HG03097 (cell line): ENCODE measurements at regions not wholly inside any gene's neighbourhood (a gene's known extent, or its start where the extent isn't known, plus 50 kb on each side); places are given as distances from the start of the nearest gene placed in this dataset.
"Not testable (repeated sequence)": the region's sequence is repeated elsewhere in the genome, so short reads cannot be mapped to it uniquely, and the experiment has no call there.

Experiments
- ATAC-seq: cut with Tn5 transposase; IDR thresholded peaks from one replicate; pipeline ENCODE4 v1.9.1; 2021; ENCODE audit not compliant: unreplicated experiment, low FRiP score

DNA sequence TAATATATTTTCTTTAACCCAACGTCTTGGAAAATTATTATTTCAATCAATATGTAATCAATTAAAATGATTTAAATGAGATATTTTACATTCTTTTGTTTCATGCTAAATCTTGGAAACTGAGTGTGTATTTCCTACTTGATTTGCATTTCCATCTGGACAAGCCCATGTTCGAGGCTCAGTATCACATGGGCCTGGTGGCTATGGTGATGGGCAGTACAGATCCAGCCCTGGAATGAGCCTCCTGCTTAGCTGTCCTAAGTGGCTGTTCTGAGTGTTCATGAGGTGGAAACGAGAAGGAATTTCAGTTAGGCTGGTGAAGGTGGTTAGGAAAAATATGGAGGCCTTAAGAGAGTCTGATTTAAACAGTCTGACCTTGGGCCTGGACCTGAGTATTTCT is 73.0 kb upstream of the ATXN1 start:
- no peak for ATAC-seq

DNA sequence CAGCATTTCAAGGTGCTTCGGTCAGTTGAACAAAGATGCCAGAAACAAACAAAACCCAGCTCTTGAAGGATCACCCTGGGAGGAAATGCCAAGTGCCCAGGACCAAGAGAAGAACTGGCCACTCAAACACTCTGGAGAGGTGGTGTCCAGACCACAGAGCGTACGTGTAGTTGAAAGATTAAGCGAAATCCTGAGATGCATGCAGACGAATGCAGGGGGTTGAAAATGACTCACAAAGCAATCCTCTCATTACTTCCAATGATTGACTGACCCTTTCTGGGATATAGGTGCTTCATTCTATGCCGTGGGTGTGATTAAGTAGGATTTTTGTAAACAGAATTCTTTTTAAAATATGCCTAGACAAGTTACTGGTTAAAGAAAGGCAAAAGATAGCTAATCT is 71.5 kb upstream of the ATXN1 start:
- ATAC-seq, result no peak

DNA sequence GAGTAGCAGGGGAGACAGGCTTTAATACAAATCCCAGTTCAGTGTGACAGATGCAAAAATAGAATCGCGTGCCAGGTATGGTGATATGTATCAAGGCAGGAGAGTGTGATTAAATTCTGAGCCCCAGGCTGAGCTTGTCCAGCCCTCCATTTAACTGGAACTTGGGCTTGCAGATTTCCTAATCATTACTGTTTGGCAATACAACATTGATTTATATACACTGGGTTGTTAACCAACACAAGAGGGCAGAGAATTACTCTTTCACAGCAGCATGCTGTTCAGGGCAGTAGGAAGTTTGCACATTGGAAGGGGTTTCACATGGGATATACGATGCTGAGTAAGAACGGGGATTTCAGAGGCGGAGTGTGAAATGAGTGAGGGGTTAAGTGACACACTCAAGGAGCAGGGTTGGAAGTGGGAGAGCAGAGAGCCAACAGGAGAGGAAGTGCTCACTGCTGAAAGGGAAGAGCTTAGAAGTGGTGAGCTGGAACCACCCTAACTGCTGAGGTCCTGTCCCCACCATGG is 70.8 kb upstream of the ATXN1 start:
- no peak for ATAC-seq

DNA sequence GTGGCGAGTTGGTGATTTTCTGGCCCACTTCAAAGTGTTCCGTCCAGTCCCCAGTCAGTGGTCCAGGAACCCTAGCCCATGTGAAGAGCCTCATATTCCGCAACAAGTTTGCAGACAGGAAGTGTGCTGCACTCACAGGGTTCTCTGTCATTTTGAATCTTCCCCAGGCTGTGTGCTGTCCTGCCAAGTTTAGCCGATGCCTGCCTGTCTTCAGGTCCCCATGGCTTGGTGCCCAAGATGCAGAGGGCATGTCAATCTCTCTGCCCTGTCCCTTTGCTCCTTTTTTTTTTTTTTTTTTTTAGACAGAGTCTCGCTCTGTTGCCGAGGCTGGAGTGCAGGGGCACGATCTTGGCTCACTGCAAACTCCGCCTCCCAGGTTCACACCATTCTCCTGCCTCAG is 69.9 kb upstream of the ATXN1 start:
- no peak for ATAC-seq

DNA sequence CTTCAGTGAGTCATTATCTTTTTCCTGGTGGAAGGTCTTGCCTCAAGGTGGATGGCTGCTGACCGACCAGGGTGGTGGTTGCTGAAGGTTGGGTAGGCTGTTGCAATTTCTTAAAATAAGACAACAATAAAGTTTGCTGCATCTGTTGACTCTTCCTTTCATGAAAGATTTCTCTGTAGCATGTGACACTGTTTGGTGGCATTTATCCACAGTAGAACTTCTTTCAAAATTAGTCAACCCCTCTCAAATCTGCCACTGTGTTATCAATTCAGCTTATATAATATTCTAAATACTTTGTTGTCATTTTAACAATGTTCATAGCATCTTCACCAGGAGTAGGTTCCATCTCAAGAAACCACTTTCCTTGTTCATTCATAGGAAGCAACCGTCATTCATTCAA is 66.8 kb upstream of the ATXN1 start:
- no peak for ATAC-seq

DNA sequence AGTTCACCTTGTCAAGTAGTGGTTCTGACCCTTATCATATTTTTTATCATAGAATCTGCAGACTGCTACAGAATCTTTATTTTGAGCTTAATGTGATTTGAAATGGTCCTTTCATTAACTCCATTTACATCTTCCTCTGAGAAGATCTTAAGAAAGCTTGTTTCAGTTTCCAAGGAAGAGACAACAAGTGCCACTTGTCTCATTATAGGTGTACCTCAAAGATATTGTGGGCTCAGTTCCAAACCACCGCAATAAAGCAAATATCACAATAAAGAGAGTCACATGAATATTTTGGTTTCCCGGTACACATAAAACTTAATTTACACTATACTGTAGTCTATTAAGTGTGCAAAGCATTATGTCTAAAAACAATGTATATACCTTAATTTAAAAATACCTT is 66.4 kb upstream of the ATXN1 start:
- no peak for ATAC-seq

DNA sequence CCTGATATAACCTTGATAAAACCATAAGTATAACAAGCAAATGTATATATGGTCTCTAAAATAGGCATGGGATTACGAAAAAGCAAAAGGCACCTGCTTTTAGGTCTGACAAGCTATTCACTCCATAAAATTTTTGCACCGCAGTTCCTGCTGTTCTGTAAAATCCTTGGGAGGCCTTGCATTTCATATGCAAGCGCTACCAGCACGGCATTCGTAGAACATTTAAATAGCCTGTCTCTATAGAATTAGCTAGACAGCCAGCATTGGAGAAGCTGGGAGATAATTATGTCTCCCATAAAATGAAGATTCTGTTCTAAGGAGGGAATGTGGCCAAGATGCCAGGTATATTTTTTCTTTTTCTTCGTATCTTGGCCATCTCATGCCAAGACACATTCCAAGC is 64.5 kb upstream of the ATXN1 start:
- ATAC-seq, result no peak

DNA sequence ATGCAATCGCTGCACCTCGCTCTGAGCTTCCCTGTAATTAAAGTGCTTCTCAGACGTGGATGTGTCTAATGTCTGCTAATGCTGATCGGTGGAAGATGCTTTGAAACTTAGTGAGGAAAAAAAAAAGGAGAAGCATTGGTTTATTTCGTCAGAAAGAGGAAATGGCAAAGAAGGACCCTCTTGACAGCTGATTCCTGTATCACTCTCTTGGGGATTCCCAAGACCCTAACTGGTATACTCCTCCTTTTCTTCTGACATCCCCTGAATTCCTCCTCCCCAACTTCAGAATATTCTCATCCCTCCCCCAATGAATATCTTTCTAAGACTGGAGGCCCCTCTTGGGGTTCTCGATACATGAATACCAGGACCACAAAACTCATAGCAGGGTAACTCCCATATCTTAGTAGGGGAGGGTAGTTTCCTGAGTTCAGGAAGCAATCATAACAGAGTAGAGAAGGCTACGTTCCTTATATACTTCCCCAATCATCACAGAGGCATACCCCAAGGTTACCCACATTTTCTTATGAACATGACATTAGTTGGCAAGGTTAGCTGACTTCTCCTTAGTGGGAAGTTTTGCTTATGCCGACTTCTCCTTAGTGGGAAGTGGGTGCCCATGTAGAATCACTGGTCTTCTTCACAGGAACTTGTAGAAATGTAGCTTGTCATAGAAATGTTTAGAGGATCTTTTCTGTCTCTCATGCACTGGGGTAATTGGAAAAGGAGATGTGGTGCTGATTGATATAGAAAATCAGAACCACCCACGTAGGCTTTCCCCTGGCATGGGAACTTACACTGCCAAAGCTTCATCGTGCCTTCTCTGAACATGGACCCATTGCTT is 63.8 kb upstream of the ATXN1 start:
- ATAC-seq, result no peak

DNA sequence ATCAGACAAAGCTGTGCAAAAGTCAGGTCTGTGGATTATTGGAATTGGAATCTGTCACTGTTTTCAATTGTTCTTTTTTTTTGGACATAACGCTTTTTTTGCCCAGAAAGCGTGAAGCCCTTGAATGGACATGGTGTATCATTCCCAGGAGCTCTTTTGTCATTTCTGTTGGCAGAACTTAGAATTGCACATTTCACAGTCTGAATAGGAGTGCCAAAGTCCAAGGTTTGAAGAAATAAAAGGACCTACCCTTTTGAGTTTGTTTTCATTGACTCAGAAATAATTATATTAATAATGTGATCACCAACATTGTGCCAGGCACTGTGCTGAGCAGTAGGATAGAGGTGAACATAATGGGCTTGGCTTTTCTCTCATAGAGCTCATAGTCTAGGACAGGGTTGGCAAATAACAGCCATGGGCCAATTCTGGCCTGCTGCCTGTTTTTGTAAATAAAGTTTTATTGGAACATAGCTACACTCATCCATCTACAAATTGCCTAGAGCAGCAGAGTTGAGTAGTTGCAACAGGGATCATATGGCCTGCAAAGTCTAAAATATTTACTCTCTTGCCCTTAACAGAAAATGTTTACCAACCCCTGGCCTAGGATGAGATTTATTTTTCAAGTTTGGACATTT is 62.6 kb upstream of the ATXN1 start:
- ATAC-seq, result no peak

DNA sequence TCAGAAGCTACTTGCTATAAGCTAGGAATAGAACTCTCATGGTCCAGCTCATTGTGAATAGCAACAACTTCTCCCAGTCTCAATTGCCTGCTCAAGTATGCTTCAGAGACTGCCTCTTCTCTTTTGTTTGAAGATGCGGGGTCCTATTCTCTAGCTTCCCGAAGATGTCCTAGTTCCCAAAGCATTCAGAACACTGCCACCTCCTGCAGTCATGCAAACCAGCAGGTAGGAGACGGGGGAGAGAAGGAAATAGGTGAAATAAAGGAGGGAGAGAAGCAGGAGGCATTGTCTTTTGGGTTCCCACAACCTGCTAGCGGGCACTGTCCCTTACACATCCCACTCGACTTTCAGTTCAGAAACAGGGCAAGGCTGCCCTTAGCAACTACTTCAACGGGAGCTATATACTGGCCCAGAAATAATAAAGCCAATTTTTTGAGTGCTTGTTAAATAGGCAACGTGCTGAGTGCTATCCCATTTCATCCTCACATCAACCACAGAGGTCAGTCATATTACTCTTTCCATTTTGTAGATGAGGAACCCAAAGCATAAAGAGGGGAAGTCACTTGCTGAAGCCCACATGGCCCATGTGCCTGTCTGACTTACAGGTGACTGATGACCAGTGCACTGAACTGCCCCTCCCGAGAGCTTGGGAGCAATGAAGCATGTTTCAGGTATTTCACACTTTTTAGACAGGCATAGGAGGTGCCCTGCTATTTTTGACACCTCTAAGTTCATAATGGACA is 61.9 kb upstream of the ATXN1 start:
- ATAC-seq, result no peak

DNA sequence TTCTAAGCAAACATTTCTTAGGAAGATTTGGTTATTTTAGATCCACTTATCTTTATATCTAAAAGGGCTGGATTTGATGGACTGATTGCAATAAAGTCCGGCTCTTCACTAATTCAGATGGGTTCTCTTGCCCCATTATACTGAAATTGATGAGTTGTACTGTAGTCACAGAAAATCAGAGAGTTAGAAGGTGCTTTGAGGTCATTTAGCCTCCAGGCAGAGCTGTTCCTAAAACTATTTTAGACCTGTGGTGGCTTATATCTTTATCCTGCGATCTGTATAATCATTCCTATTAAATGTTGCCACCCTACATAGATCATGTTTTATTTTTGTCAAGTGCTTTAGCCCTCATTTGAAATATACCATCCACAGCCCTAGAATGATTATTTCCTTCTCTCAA is 61.3 kb upstream of the ATXN1 start:
- no peak for ATAC-seq

DNA sequence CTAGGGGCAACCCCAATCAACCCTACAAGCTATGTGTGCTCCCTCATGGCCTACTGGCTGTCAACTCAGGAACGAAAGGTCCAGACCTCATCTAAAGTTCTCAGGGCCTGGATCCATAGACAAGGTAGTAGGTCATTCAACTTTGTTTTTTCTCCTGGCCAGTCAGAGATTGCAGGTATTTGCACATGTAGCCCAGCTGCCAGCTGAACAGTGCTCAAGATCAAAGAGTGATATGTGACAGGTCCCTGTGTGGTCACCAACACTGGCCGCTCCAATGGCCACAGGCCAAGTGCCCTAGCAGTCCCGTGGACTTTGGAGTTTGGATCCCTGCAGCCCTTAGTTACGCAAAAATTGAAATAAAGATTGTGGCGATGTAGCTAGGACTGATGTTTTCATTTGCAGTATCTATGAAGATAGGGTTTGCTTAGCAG is 60.6 kb upstream of the ATXN1 start:
- ATAC-seq, result no peak

DNA sequence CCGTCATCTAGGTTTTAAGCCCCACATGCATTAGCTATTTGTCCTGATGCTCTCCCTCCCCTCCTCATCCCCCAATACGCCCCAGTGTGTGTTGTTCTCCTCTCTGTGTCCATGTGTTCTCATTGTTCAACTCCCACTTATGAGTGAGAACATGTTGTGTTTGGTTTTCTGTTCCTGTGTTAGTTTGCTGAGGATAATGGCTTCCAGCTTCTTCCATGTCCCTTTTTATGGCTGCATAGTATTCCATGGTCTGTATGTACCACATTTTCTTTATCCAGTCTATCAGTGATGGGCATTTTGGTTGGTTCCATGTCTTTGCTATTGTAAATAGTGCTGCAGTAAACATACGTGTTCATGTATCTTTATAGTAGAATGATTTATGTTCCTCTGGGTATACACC is 59.0 kb upstream of the ATXN1 start:
- not testable (repeated sequence) for ATAC-seq

DNA sequence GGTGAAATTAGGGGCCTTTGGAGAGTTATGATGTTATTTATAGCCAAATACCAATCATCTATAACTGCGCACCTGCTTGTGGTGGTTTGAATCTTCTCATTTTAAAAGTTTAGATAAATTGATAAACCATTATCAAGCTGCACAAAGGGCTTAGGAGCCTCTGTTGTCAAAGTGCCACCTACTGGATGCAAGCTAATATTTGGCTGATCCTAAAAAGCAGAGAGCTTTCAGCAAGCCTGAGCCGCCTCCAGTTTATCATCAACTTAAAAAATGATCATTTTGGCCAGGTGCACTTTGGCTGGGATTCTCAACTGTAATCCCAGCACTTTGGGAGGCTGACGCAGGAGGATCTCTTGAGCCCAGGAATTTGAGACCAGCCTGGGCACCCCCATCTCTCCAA is 58.5 kb upstream of the ATXN1 start:
- ATAC-seq, result no peak

DNA sequence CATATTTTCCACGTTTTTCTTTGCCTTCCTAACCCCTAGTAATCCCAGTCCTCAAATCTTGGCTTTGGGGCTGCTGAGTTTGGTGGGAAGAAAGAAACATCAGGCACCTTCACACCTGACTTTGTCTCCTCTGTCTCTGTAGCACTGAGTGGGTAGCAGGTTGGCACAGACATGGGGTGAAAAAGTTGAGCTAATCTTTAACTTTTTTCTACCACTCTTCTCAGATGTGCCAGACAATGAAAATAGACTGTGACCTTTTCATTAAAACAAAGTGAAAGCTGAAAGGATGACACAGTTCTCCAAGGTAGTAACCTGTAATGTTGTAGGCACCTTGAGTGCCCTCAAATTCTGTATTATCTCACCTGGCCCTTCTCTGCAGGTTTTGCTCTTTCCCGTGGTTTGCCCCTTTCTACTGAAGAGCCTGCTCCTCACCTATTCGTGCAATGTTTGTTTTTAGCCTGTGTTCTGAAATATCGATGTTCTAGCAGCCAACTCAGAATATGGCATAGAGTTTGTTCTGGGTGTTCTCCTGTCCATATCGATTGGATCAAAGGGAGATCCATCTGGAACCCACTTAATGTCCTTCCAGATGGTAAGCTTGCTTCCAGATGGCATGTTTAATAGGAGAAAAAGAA is 57.8 kb upstream of the ATXN1 start:
- no peak for ATAC-seq

DNA sequence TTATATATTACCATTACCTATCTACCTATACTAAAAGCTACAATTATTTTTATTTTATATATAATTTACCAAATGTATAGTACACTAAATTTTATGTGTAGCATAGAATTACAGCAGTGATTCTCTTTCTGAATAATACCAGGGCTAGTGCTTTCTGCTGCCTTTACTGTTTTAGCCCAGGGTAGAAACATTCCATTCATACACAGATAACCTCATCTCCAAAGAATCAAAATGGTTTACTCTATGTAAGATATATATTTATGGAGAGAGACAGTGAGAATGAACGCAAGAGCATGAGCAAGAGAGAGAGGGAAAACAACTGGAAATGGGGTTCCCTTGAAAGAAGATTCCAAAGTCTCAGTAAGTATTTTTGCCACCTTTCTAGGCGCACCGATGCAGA is 56.3 kb upstream of the ATXN1 start:
- ATAC-seq, result no peak

DNA sequence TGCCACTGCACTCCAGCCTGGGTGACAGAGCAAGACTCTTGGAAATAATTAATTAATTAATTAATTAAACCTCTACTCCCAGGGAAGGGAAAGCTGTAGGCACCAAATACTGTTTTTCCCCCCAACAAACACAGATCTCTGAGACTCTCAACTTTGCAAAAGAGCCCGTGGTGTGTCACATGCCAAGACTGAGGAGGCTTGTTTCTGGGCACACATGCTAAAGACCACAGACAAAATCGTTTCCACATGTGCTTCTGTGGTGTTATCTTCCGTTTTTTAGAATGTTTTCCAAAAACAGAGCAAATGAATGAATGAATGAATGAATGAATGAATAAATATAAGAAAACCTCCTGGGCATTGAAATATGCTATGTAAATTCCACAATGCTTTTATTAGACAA is 55.6 kb upstream of the ATXN1 start:
- no peak for ATAC-seq

DNA sequence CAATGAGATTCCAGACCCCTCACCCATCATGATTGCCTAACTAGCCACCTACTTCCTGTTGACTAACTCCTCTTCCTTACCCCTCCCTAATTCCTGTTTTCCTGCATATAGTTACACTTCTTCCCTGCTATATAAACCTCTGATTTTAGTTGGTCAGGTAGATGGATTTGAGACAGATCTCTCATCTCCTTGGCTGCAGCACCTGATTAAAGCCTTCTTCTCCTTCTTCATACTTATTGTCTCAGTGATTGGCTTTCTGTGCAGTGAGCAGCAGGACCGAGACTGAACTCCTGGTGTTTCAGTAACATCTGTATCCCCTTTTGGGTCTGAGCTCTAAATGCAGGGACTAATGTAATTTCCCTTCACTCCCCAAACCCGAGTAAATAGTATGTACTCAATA is 51.7 kb upstream of the ATXN1 start:
- no peak for ATAC-seq

DNA sequence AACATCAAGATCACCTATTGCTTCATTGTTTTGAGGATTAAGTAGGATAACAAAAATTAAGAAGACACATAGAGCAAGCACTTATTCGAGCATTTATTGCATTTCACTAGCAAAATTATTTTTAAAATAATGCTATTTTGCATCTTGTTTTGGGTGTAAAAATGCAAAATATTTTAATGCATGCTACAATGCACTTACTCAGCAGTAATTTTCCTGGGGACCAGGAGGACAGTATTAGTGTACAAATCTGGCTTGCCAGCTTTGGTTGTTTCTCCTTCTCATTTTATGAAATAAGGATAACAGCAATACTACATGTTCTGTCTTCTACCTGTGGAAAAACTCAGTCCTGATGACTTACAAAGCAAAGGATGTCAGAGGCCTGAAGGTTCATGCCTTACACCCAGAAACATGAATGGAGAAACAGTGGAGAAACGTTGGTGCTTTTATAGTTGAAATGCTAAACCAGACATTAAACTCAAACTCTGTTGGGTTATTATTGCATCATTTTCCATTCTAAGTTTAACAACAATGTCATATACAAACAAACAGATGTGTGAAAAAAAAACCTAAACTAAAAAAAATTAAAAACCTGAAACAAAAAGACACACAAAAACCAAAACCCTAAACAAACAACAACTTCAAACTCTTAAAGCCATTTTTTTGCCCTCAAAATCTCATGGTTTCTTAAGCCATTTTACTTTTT is 50.2 kb upstream of the ATXN1 start:
- no peak for ATAC-seq
